ENCODE measurements at regions not wholly inside any gene's neighbourhood (a gene's known extent, or its start where the extent isn't known, plus 50 kb on each side); places are given as distances from the start of the nearest gene placed in this dataset.

DNA sequence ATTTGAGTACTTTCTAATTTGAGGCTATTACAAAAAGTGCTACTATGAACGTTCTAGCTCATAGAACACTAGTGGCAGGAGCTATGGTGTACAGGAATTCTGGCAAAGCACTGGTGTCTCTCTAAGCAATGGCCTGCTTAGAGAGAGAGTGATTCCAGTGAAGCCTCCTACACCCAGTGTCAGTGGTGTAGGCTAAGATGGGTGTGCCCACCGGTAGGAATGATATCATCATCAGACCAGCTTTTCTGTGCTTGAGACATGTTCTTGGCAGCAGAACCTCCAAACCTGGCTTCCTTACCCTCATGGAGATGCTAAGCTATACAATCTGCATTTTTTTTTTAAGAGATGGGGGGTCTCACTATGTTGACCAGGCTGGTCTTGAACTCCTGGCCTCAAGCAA lies 370.3 kb downstream of the SOX9 start:
- ChIA-PET POLR2A (no interaction called here), CTCF (no interaction called here)
- FAIRE-seq: no peak
- no peaks in the 10 kb centered on the region for H3K9me3 ChIP-seq (replicated peaks; ENCODE audit: control insufficient read depth, insufficient read depth, low read length)
- dilution Hi-C loops (cut with MboI; ENCODE audit: extremely low pct_ligation_motif_present, low sequenced_read_pairs): no loop called here
- H3K4me1 ChIP-seq (ENCODE audit: control insufficient read depth, extremely low read depth, insufficient read depth, low read length): no peaks in the 10 kb centered on the region
- no peak overlapping the region for H3K4me3 ChIP-seq (replicated peaks in 1 of 3; ENCODE audit: insufficient read depth in 1 of 3, low read depth in 1 of 3, low read length in 3 of 3)
- BruUV-seq (replicated peaks): no TSS peak
- no peaks in the 10 kb centered on the region for H4K20me1 ChIP-seq (replicated peaks; ENCODE audit: control insufficient read depth, extremely low read depth, insufficient read depth, low read length)
- H3K79me2 ChIP-seq (ENCODE audit: control insufficient read depth, insufficient read depth, low read length): no peaks in the 10 kb centered on the region
- H3K4me2 ChIP-seq (ENCODE audit: insufficient read depth, low read length): no peak overlapping the region
- H3K27ac ChIP-seq (ENCODE audit: insufficient read depth, low read depth, low read length): no peak overlapping the region
- H2AFZ ChIP-seq (ENCODE audit: low read depth, low read length): no peak overlapping the region
- no peaks in the 10 kb centered on the region for H3K36me3 ChIP-seq (ENCODE audit: control insufficient read depth in 2 of 2, extremely low read depth in 1 of 2, insufficient read depth in 2 of 2, low read length in 2 of 2)
- TF ChIP-seq, protein P1, sequence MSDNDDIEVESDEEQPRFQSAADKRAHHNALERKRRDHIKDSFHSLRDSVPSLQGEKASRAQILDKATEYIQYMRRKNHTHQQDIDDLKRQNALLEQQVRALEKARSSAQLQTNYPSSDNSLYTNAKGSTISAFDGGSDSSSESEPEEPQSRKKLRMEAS (IDR thresholded peaks at IDR 0.05; ENCODE audit: insufficient read depth, insufficient read length): no peak
- TF ChIP-seq GATA2 (IDR thresholded peaks at IDR 0.05; ENCODE audit: insufficient read depth, insufficient read length, low read depth, low read length): no peak
- TF ChIP-seq, protein P2, sequence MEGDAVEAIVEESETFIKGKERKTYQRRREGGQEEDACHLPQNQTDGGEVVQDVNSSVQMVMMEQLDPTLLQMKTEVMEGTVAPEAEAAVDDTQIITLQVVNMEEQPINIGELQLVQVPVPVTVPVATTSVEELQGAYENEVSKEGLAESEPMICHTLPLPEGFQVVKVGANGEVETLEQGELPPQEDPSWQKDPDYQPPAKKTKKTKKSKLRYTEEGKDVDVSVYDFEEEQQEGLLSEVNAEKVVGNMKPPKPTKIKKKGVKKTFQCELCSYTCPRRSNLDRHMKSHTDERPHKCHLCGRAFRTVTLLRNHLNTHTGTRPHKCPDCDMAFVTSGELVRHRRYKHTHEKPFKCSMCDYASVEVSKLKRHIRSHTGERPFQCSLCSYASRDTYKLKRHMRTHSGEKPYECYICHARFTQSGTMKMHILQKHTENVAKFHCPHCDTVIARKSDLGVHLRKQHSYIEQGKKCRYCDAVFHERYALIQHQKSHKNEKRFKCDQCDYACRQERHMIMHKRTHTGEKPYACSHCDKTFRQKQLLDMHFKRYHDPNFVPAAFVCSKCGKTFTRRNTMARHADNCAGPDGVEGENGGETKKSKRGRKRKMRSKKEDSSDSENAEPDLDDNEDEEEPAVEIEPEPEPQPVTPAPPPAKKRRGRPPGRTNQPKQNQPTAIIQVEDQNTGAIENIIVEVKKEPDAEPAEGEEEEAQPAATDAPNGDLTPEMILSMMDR (IDR thresholded peaks at IDR 0.05; ENCODE audit: extremely low read depth in 1 of 2, insufficient read depth in 1 of 2, low read depth in 1 of 2, low read length in 2 of 2): no peak
- no peak for TF ChIP-seq POLR2A (IDR thresholded peaks at IDR 0.05; ENCODE audit: low read depth, low read length)
- no peak for TF ChIP-seq EZH2 (IDR thresholded peaks at IDR 0.05; ENCODE audit: borderline replicate concordance, low read depth, low read length, severe bottlenecking)
- TF ChIP-seq POLR2AphosphoS5 (IDR thresholded peaks at IDR 0.05; ENCODE audit: insufficient read depth, low read depth, low read length): no peak
- TF ChIP-seq FOS (IDR thresholded peaks at IDR 0.05; ENCODE audit: borderline replicate concordance, insufficient read depth, low read length): no peak
- TF ChIP-seq JUN (IDR thresholded peaks at IDR 0.05; ENCODE audit: borderline replicate concordance, insufficient read depth, insufficient read length, low read depth): no peak
- no peak for TF ChIP-seq MYC (IDR thresholded peaks at IDR 0.05; ENCODE audit: low read depth, low read length)
- no peak overlapping the region for H3K9ac ChIP-seq (replicated peaks; ENCODE audit: extremely low read depth, insufficient read depth, low read length)
- DNase-seq (ENCODE audit: low read depth, low spot score): no peak
- H3K27me3 ChIP-seq (ENCODE audit: control insufficient read depth in 2 of 2, insufficient read depth in 2 of 2, low read length in 2 of 2): no peaks in the 10 kb centered on the region
- no peaks in the 10 kb centered on the region for H3K9me1 ChIP-seq (replicated peaks; ENCODE audit: control insufficient read depth, extremely low read depth, insufficient read depth, low read length)
- intact Hi-C loops (cut with micrococcal nuclease): no loop called here
